Caco-2 (cell line): ENCODE measurements at regions not wholly inside any gene's neighbourhood (a gene's known extent, or its start where the extent isn't known, plus 50 kb on each side); places are given as distances from the start of the nearest gene placed in this dataset.

Experiments
- BruUV-seq: library from RNA; stranded (reverse); fragments of 400-500 nt; replicated peaks from 2 replicates; lab custom pipeline; 2021; lab: Mats Ljungman, UMichigan
- CTCF ChIA-PET: fragments of 300-600 bp; sonication (Branson Sonifier 250); formaldehyde crosslinking; loops from one replicate; lab custom pipeline; 2022; ENCODE audit warnings: antibody characterized with exemption; lab: Charles Lee
- POLR2A ChIA-PET: fragments of 300-600 bp; sonication (Branson Sonifier 250); formaldehyde crosslinking; loops from one replicate; lab custom pipeline; 2022; ENCODE audit warnings: antibody characterized with exemption; lab: Charles Lee
- DNase-seq, 2 experiments: peaks; one replicate each; pipeline versions ENCODE4 v3.0.0 to v3.0.0-alpha.2; 2020 to 2022
- H3K27me3 ChIP-seq: replicated peaks from 2 replicates; pipeline ENCODE4 v1.6.0; 2011; ENCODE audit warnings: low read length; ENCODE audit not compliant: control insufficient read depth, insufficient read depth
- H3K36me3 ChIP-seq: 2 replicates; pipeline ENCODE4 v1.5.1; 2011; ENCODE audit warnings: low read length; ENCODE audit not compliant: control insufficient read depth, insufficient read depth
- H3K4me1 ChIP-seq: fragments of 250-450 bp; sonication (Bioruptor Pico); 2 replicates; pipeline ENCODE4 v1.5.1; 2020; ENCODE audit warnings: mild to moderate bottlenecking
- H3K4me3 ChIP-seq: 2 replicates; pipeline ENCODE4 v1.5.1; 2011; ENCODE audit warnings: low read depth, mild to moderate bottlenecking, control low read depth, low read length
- H3K9me3 ChIP-seq: fragments of 250-450 bp; sonication (Bioruptor Pico); 2 replicates; pipeline ENCODE4 v1.5.1; 2020; ENCODE audit warnings: mild to moderate bottlenecking, moderate library complexity
- H3K27ac Mint-ChIP-seq: one replicate; pipeline ENCODE4 v1.8.0; 2022; ENCODE audit warnings: mixed read lengths; ENCODE audit not compliant: unreplicated experiment
- H3K27me3 Mint-ChIP-seq: one replicate; pipeline ENCODE4 v1.8.0; 2022; ENCODE audit warnings: mixed read lengths; ENCODE audit not compliant: insufficient read depth, unreplicated experiment
- H3K36me3 Mint-ChIP-seq: one replicate; pipeline ENCODE4 v1.8.0; 2022; ENCODE audit warnings: mild to moderate bottlenecking, mixed read lengths; ENCODE audit not compliant: insufficient read depth, unreplicated experiment
- H3K4me1 Mint-ChIP-seq: one replicate; pipeline ENCODE4 v1.8.0; 2022; ENCODE audit warnings: low read depth, mixed read lengths; ENCODE audit not compliant: unreplicated experiment
- H3K4me3 Mint-ChIP-seq: one replicate; pipeline ENCODE4 v1.8.0; 2022; ENCODE audit warnings: mild to moderate bottlenecking, moderate library complexity, mixed read lengths; ENCODE audit not compliant: unreplicated experiment
- H3K9me3 Mint-ChIP-seq: one replicate; pipeline ENCODE4 v1.8.0; 2022; ENCODE audit warnings: mixed read lengths; ENCODE audit not compliant: unreplicated experiment
- intact Hi-C: fragments of 100-400 bp; cut with micrococcal nuclease; formaldehyde crosslinking; loops from one replicate; pipeline ENCODE4 v1.10.0; 2022; ENCODE audit not compliant: unreplicated experiment
- TF ChIP-seq, protein P1 (sequence below), 2 experiments: fragments of 200-600 bp in 1 of 2; IDR thresholded peaks; 1 replicate in 1 of 2; 2 replicates in 1 of 2; pipeline versions ENCODE4 v1.5.1 to v1.8.0; 2011 to 2022; ENCODE audit warnings: antibody characterized with exemption in 1 of 2, control low read depth in 1 of 2, inconsistent platforms in 1 of 2, low read depth in 1 of 2, low read length in 1 of 2, mild to moderate bottlenecking in 1 of 2, moderate library complexity in 1 of 2; ENCODE audit not compliant: insufficient read depth in 1 of 2, severe bottlenecking in 1 of 2, unreplicated experiment in 1 of 2

DNA sequence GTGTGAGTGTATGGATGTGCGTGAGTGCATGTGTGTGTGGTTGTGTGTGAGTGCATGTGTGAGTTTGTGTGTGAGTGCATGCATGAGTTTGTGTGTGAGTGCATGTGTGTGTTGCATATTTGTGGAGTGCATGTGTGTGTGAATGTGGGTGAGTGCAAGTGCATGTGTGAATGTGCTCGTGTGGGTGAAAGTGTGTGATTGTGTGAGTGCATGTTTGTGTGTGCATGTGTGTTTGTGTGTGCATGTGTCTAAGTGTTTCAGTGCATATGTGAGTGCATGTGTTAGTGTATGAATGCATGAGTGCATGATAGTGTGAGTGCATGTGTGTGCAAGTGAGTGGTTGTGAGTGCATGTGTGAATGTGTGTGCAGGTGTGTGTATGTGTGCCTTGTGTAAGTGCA is 343.4 kb upstream of the SALL3 start:
- Histone ChIP-seq H3K4me1 (no peaks in the 10 kb centered on the region), H3K27me3 (no peaks in the 10 kb centered on the region), H3K9me3 (no peaks in the 10 kb centered on the region), H3K4me3 (no peak overlapping the region), H3K36me3 (no peaks in the 10 kb centered on the region)
- Mint-ChIP-seq H3K27me3 (no peaks in the 10 kb centered on the region), H3K4me3 (no peak overlapping the region), H3K9me3 (peaks cover 16% of the 10 kb centered on the region), H3K36me3 (peaks cover 6% of the 10 kb centered on the region), H3K4me1 (no peaks in the 10 kb centered on the region), H3K27ac (no peak overlapping the region)
- CTCF ChIA-PET, result no interaction called here
- no TSS peak for BruUV-seq
- no peak for DNase-seq
- TF ChIP-seq, protein P1, sequence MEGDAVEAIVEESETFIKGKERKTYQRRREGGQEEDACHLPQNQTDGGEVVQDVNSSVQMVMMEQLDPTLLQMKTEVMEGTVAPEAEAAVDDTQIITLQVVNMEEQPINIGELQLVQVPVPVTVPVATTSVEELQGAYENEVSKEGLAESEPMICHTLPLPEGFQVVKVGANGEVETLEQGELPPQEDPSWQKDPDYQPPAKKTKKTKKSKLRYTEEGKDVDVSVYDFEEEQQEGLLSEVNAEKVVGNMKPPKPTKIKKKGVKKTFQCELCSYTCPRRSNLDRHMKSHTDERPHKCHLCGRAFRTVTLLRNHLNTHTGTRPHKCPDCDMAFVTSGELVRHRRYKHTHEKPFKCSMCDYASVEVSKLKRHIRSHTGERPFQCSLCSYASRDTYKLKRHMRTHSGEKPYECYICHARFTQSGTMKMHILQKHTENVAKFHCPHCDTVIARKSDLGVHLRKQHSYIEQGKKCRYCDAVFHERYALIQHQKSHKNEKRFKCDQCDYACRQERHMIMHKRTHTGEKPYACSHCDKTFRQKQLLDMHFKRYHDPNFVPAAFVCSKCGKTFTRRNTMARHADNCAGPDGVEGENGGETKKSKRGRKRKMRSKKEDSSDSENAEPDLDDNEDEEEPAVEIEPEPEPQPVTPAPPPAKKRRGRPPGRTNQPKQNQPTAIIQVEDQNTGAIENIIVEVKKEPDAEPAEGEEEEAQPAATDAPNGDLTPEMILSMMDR (IDR thresholded peaks at IDR 0.05; ENCODE audit: insufficient read depth in 1 of 2, low read depth in 1 of 2, low read length in 1 of 2, severe bottlenecking in 1 of 2, unreplicated experiment in 1 of 2), result no peak
- POLR2A ChIA-PET, result no interaction called here
- intact Hi-C loops, result no loop called here

DNA sequence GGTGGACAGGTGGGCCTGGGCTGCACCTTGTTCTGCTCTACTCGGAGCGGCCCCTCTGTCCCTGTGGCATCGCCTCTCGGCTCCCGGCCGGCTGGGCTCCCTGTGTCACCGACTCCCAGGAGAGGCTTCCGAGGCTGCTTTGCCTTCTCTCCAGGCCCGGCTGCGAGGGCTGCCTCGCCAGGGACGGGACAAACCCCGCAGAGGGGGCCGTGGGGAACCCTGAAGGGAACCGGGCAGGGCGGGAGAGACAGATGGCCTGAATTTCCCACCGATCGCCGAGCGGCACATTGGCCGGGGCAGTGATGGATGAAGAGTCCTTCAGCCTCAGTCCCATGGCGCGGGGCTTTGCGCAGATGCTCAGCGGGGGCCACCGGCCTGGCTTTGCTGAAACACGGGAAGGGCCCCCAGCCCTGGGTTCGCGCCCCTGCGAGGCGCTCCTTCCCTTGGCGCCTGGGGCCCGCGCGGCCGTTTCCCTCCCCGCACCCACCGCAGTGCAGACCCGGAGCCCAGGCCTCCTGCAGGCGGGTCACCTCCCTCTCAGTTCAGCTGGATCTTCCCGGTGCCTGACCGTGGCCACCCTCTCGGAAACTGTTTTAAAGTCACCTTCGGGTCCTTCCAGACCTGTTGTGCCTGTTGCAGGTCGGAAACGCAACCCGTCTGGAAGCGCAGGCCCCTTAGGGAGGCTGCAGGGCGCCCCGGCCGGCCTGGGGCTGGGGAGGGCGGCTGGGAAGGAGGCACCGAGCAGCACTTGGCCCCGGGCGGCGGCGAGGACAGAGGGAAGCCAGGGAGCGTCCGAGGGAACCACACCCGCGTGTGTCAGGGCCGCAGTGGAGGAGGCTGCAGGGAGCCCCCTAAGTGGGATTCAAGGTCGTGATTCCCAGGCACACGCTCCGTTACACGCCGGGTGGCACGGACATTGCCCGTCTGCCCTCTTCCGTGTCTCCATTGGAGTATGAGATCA is 341.9 kb upstream of the SALL3 start:
- no peaks in the 10 kb centered on the region for H3K27me3 Mint-ChIP-seq
- Histone ChIP-seq H3K4me3 (no peak overlapping the region), H3K36me3 (no peaks in the 10 kb centered on the region), H3K4me1 (no peaks in the 10 kb centered on the region), H3K27me3 (no peaks in the 10 kb centered on the region), H3K9me3 (no peaks in the 10 kb centered on the region)
- DNase-seq, result no peak
- H3K36me3 Mint-ChIP-seq, result peaks cover 6% of the 10 kb centered on the region
- intact Hi-C loops, result no loop called here
- H3K9me3 Mint-ChIP-seq, result peaks cover 16% of the 10 kb centered on the region
- ChIA-PET POLR2A (no interaction called here), CTCF (no interaction called here)
- TF ChIP-seq, protein P1 (IDR thresholded peaks at IDR 0.05; ENCODE audit: insufficient read depth in 1 of 2, low read depth in 1 of 2, low read length in 1 of 2, severe bottlenecking in 1 of 2, unreplicated experiment in 1 of 2), result no peak
- H3K4me3 Mint-ChIP-seq, result no peak overlapping the region
- BruUV-seq, result no TSS peak
- no peaks in the 10 kb centered on the region for H3K4me1 Mint-ChIP-seq
- H3K27ac Mint-ChIP-seq, result no peak overlapping the region

GRCh38 chr18:78639006-78639950 is 340.3 kb upstream of the SALL3 start:
- intact Hi-C loops, result no loop called here
- H3K4me1 ChIP-seq, result no peaks in the 10 kb centered on the region
- Mint-ChIP-seq H3K9me3 (peaks cover 16% of the 10 kb centered on the region), H3K27ac (no peak overlapping the region), H3K27me3 (no peaks in the 10 kb centered on the region), H3K4me3 (no peak overlapping the region), H3K4me1 (no peaks in the 10 kb centered on the region), H3K36me3 (peaks cover 6% of the 10 kb centered on the region)
- DNase-seq, result no peak
- no peak overlapping the region for H3K4me3 ChIP-seq
- ChIA-PET POLR2A (no interaction called here), CTCF (no interaction called here)
- H3K27me3 ChIP-seq, result no peaks in the 10 kb centered on the region
- no peaks in the 10 kb centered on the region for H3K36me3 ChIP-seq
- TF ChIP-seq, protein P1 (IDR thresholded peaks at IDR 0.05; ENCODE audit: insufficient read depth in 1 of 2, low read depth in 1 of 2, low read length in 1 of 2, severe bottlenecking in 1 of 2, unreplicated experiment in 1 of 2), result no peak
- H3K9me3 ChIP-seq, result no peaks in the 10 kb centered on the region
- no TSS peak for BruUV-seq
